ENCODE measurements at regions not wholly inside any gene's neighbourhood (a gene's known extent, or its start where the extent isn't known, plus 50 kb on each side); places are given as distances from the start of the nearest gene placed in this dataset.

GRCh38 chr15:96924570-96924969 lies 594.1 kb downstream of the NR2F2 start:
- TF ChIP-seq CTCF (IDR thresholded peaks at IDR 0.05) (no peak), POLR2A (IDR thresholded peaks at IDR 0.05) (no peak)

Data from ovary (tissue), 3 donors.